Calu3 (cell line): ENCODE measurements at regions not wholly inside any gene's neighbourhood (a gene's known extent, or its start where the extent isn't known, plus 50 kb on each side); places are given as distances from the start of the nearest gene placed in this dataset.

ENCODE experiments used
- BruUV-seq: library from RNA; stranded (reverse); fragments of 400-500 nt; replicated peaks from 2 replicates; lab custom pipeline; 2021; lab: Mats Ljungman, UMichigan
- CTCF ChIA-PET: fragments of 300-600 bp; sonication (Branson Sonifier 250); formaldehyde crosslinking; loops from one replicate; lab custom pipeline; 2022; ENCODE audit warnings: antibody characterized with exemption; lab: Charles Lee
- DNase-seq: peaks from one replicate; pipeline ENCODE4 v3.0.0; 2022
- H3K27ac Mint-ChIP-seq: one replicate; pipeline ENCODE4 v1.8.0; 2022; ENCODE audit warnings: mixed read lengths; ENCODE audit not compliant: unreplicated experiment
- H3K27me3 Mint-ChIP-seq: one replicate; pipeline ENCODE4 v1.8.0; 2022; ENCODE audit warnings: mixed read lengths; ENCODE audit not compliant: unreplicated experiment
- H3K36me3 Mint-ChIP-seq: one replicate; pipeline ENCODE4 v1.8.0; 2022; ENCODE audit warnings: mild to moderate bottlenecking, moderate library complexity, mixed read lengths; ENCODE audit not compliant: insufficient read depth, unreplicated experiment
- H3K4me1 Mint-ChIP-seq: one replicate; pipeline ENCODE4 v1.8.0; 2022; ENCODE audit warnings: mild to moderate bottlenecking, low read depth, mixed read lengths; ENCODE audit not compliant: unreplicated experiment
- H3K4me3 Mint-ChIP-seq: one replicate; pipeline ENCODE4 v1.8.0; 2022; ENCODE audit warnings: mild to moderate bottlenecking, low read depth, moderate library complexity, mixed read lengths; ENCODE audit not compliant: unreplicated experiment
- H3K9me3 Mint-ChIP-seq: one replicate; pipeline ENCODE4 v1.8.0; 2022; ENCODE audit warnings: low read depth, mixed read lengths; ENCODE audit not compliant: unreplicated experiment
- intact Hi-C: fragments of 100-400 bp; cut with micrococcal nuclease; formaldehyde crosslinking; loops from one replicate; pipeline ENCODE4 v1.10.0; 2022; ENCODE audit not compliant: unreplicated experiment
- TF ChIP-seq, protein P1 (sequence below): fragments of 200-600 bp; IDR thresholded peaks from one replicate; pipeline ENCODE4 v1.8.0; 2022; ENCODE audit warnings: antibody characterized with exemption; ENCODE audit not compliant: unreplicated experiment

- H3K36me3 Mint-ChIP-seq, result no peaks in the 10 kb centered on the region
- CTCF ChIA-PET, result no interaction called here
- BruUV-seq, result no TSS peak
- H3K27me3 Mint-ChIP-seq, result no peaks in the 10 kb centered on the region
- H3K9me3 Mint-ChIP-seq, result peaks cover 4% of the 10 kb centered on the region
- no peak overlapping the region for H3K4me3 Mint-ChIP-seq
- H3K27ac Mint-ChIP-seq, result no peak overlapping the region
- TF ChIP-seq, protein P1, sequence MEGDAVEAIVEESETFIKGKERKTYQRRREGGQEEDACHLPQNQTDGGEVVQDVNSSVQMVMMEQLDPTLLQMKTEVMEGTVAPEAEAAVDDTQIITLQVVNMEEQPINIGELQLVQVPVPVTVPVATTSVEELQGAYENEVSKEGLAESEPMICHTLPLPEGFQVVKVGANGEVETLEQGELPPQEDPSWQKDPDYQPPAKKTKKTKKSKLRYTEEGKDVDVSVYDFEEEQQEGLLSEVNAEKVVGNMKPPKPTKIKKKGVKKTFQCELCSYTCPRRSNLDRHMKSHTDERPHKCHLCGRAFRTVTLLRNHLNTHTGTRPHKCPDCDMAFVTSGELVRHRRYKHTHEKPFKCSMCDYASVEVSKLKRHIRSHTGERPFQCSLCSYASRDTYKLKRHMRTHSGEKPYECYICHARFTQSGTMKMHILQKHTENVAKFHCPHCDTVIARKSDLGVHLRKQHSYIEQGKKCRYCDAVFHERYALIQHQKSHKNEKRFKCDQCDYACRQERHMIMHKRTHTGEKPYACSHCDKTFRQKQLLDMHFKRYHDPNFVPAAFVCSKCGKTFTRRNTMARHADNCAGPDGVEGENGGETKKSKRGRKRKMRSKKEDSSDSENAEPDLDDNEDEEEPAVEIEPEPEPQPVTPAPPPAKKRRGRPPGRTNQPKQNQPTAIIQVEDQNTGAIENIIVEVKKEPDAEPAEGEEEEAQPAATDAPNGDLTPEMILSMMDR, result no peak
- peaks cover 30% of the 10 kb centered on the region for H3K4me1 Mint-ChIP-seq
- intact Hi-C loops, result no loop called here
- DNase-seq, result no peak
Observed at GRCh38 chr5:52728686-52729085, 59.0 kb upstream of the ITGA1 start.

GRCh38 chr5:52731274-52732027, 56.3 kb upstream of the ITGA1 start:
- intact Hi-C loops, result no loop called here
- BruUV-seq, result no TSS peak
- Mint-ChIP-seq H3K4me3 (no peak overlapping the region), H3K27me3 (no peaks in the 10 kb centered on the region), H3K36me3 (no peaks in the 10 kb centered on the region), H3K27ac (no peak overlapping the region), H3K4me1 (peaks cover 18% of the 10 kb centered on the region), H3K9me3 (peaks cover 4% of the 10 kb centered on the region)
- TF ChIP-seq, protein P1, result no peak
- no peak for DNase-seq
- CTCF ChIA-PET, result no interaction called here

DNA sequence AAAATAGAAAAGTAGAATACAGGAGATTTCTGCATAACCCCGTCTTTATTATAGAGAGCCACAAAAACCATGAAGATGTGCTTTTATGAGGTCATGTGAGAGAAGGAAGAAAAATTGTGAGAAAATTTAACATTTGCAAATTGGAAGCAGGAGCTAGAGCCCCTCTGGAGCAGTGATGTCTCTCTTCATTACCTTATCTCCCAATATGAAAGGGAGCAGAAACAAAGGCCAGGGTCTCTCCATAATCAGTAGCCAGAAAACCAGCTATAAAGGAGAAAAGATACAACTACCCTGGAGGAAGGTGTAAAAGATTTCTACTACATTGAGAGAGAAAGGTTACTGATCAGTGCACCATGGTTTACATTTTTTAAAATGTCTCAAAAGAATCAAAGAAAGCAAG, 53.2 kb upstream of the ITGA1 start:
- TF ChIP-seq, protein P1, result no peak
- Mint-ChIP-seq H3K4me1 (peaks cover 18% of the 10 kb centered on the region), H3K36me3 (no peaks in the 10 kb centered on the region), H3K27me3 (no peaks in the 10 kb centered on the region), H3K27ac (no peak overlapping the region), H3K4me3 (no peak overlapping the region), H3K9me3 (peaks cover 4% of the 10 kb centered on the region)
- DNase-seq, result no peak
- intact Hi-C loops, result no loop called here
- CTCF ChIA-PET, result no interaction called here
- BruUV-seq, result no TSS peak

GRCh38 chr5:52735139-52735538, 52.6 kb upstream of the ITGA1 start:
- Mint-ChIP-seq H3K4me1 (peaks cover 18% of the 10 kb centered on the region), H3K9me3 (peaks cover 2% of the 10 kb centered on the region), H3K27ac (no peak overlapping the region), H3K27me3 (no peaks in the 10 kb centered on the region), H3K4me3 (no peak overlapping the region), H3K36me3 (no peaks in the 10 kb centered on the region)
- DNase-seq, result no peak
- CTCF ChIA-PET, result no interaction called here
- TF ChIP-seq, protein P1, result no peak
- no TSS peak for BruUV-seq
- intact Hi-C loops, result no loop called here
